ENCODE measurements at regions not wholly inside any gene's neighbourhood (a gene's known extent, or its start where the extent isn't known, plus 50 kb on each side); places are given as distances from the start of the nearest gene placed in this dataset.

- H3K18ac ChIP-seq (ENCODE audit: extremely low read depth, low read length), result no peak overlapping the region
- no peak overlapping the region for H4K5ac ChIP-seq (ENCODE audit: insufficient read length, low read depth, low read length)
- H4K20me1 ChIP-seq (replicated peaks in 1 of 2; ENCODE audit: control insufficient read depth in 1 of 2, insufficient read depth in 2 of 2, low read length in 2 of 2), result no peaks in the 10 kb centered on the region
- WGBS, 2 experiments (ENCODE audit: extremely low coverage in 1 of 2, insufficient coverage in 1 of 2, insufficient read length in 1 of 2, insufficient replicate concordance in 2 of 2, low coverage in 1 of 2, low lambda C conversion rate in 2 of 2, missing lambda C conversion rate in 1 of 2), result 83% methylated on average over 2 of the region's 2 CpGs; no CpG with 5 or more reads in 1 of the 2 experiments
- H2BK20ac ChIP-seq (ENCODE audit: low read length), result no peak overlapping the region
- no peak overlapping the region for H2BK5ac ChIP-seq (ENCODE audit: low read depth, low read length)
- H3K9ac ChIP-seq (replicated peaks in 1 of 4; ENCODE audit: extremely low read depth in 1 of 4, low read depth in 3 of 4, low read length in 3 of 4), result no peak overlapping the region
- no peak overlapping the region for H3K56ac ChIP-seq (replicated peaks; ENCODE audit: insufficient read length, low read depth, low read length)
- no peaks in the 10 kb centered on the region for H3K79me2 ChIP-seq (ENCODE audit: control insufficient read depth in 1 of 2, insufficient read depth in 2 of 2, low read length in 2 of 2)
- no peak overlapping the region for H2AK5ac ChIP-seq (ENCODE audit: low read depth, low read length)
- no peak overlapping the region for H2BK15ac ChIP-seq (ENCODE audit: low read length)
- no peaks in the 10 kb centered on the region for H3K36me3 ChIP-seq (ENCODE audit: control insufficient read depth in 2 of 4, insufficient read depth in 4 of 4, low read length in 3 of 4)
- POLR2A ChIA-PET (ENCODE audit: partially characterized antibody), result no interaction called here
- FAIRE-seq (no peak), DNase-seq (ENCODE audit: low read depth in 1 of 2, low spot score in 2 of 2) (no peak)
- CTCF ChIA-PET (ENCODE audit: partially characterized antibody), result interaction anchor here (0.6 to 1.1 kb wide), 2 partner anchors 73 to 617 kb away, joined by 3 read pairs; no protein-coding TSS in a partner anchor
- no peak overlapping the region for H4K91ac ChIP-seq (replicated peaks; ENCODE audit: insufficient read length, low read length)
- H3K4ac ChIP-seq (replicated peaks; ENCODE audit: insufficient read length, low read depth, low read length), result no peak overlapping the region
- no peak overlapping the region for H2BK120ac ChIP-seq (replicated peaks; ENCODE audit: low read depth, low read length)
- no peaks in the 10 kb centered on the region for H3K4me1 ChIP-seq (replicated peaks in 1 of 4; ENCODE audit: control insufficient read depth in 3 of 4, insufficient read depth in 4 of 4, low read length in 3 of 4)
- no peak overlapping the region for H2BK12ac ChIP-seq (ENCODE audit: low read depth, low read length)
- no peaks in the 10 kb centered on the region for H3K9me3 ChIP-seq (ENCODE audit: insufficient read depth in 2 of 2, low read depth in 1 of 2, low read length in 1 of 2)
- no peaks in the 10 kb centered on the region for H3K23me2 ChIP-seq (ENCODE audit: low read depth, low read length)
- no peak for TF ChIP-seq FOSL1 (IDR thresholded peaks at IDR 0.05; ENCODE audit: insufficient read depth, low read depth, low read length)
- no peak overlapping the region for H3K4me2 ChIP-seq (ENCODE audit: insufficient read depth in 1 of 2, low read depth in 2 of 2, low read length in 2 of 2)
- H3K27me3 ChIP-seq (replicated peaks in 1 of 4; ENCODE audit: control insufficient read depth in 3 of 4, extremely low read depth in 1 of 4, insufficient read depth in 3 of 4, low read length in 3 of 4), result no peaks in the 10 kb centered on the region
- no peak overlapping the region for H4K8ac ChIP-seq (ENCODE audit: extremely low read depth, insufficient read depth, low read length)
- no peak overlapping the region for H3K4me3 ChIP-seq (ENCODE audit: extremely low read depth in 1 of 4, insufficient read depth in 2 of 4, low read depth in 3 of 4, low read length in 4 of 4)
- no peak overlapping the region for H3K27ac ChIP-seq (ENCODE audit: low read depth, low read length)
- no peak overlapping the region for H3K23ac ChIP-seq (ENCODE audit: insufficient read length)
- H3K14ac ChIP-seq (ENCODE audit: insufficient read length), result no peak overlapping the region
- no peaks in the 10 kb centered on the region for H3K79me1 ChIP-seq (ENCODE audit: low read depth, low read length)
- no peak overlapping the region for H2AFZ ChIP-seq (ENCODE audit: low read length)
Measured at GRCh38 chr14:59117754-59118528, 70.5 kb upstream of the DAAM1 start.
